Kidney (tissue), 13 donors: ENCODE measurements at regions not wholly inside any gene's neighbourhood (a gene's known extent, or its start where the extent isn't known, plus 50 kb on each side); places are given as distances from the start of the nearest gene placed in this dataset.
"Not testable (repeated sequence)": the region's sequence is repeated elsewhere in the genome, so short reads cannot be mapped to it uniquely, and the experiment has no call there.

ENCODE experiments used
- DNase-seq, 5 donors: peaks; one replicate each; pipeline ENCODE4 v3.0.0-alpha.2; 2013 to 2020
- FAIRE-seq: peaks from 2 replicates; lab custom pipeline; 2012; peaks lifted over from hg19 to GRCh38; lab: Jason Lieb, UNC
- H3K27ac ChIP-seq, 2 donors: one replicate each; pipeline ENCODE4 v1.7.0; 2013; ENCODE audit warnings: low read depth in 2 of 2, low read length in 2 of 2, inconsistent platforms in 1 of 2
- H3K27me3 ChIP-seq: one replicate; pipeline ENCODE4 v1.7.1; 2013; ENCODE audit warnings: low read length, inconsistent platforms; ENCODE audit not compliant: control insufficient read depth, insufficient read depth
- H3K36me3 ChIP-seq, 3 donors: one replicate each; pipeline versions ENCODE4 v1.7.0 to v1.7.1; 2013; ENCODE audit warnings: low read length in 3 of 3, control low read depth in 1 of 3, inconsistent platforms in 1 of 3; ENCODE audit not compliant: insufficient read depth in 3 of 3, control insufficient read depth in 2 of 3
- H3K4me1 ChIP-seq, 3 donors: one replicate each; pipeline versions ENCODE4 v1.7.0 to v1.7.1; 2013; ENCODE audit warnings: low read length in 3 of 3, inconsistent platforms in 1 of 3, low read depth in 1 of 3; ENCODE audit not compliant: control insufficient read depth in 2 of 3, insufficient read depth in 2 of 3
- H3K4me3 ChIP-seq, 3 donors: one replicate each; pipeline versions ENCODE4 v1.7.0 to v1.8.1; 2013; ENCODE audit warnings: low read length in 3 of 3, control low read depth in 1 of 3, inconsistent platforms in 1 of 3
- H3K9ac ChIP-seq, 3 donors: one replicate each; pipeline versions ENCODE4 v1.7.0 to v1.7.1; 2013; ENCODE audit warnings: low read length in 3 of 3, control low read depth in 1 of 3, inconsistent platforms in 1 of 3
- H3K9me3 ChIP-seq, 3 donors: one replicate each; pipeline versions ENCODE4 v1.7.0 to v1.7.1; 2013; ENCODE audit warnings: low read length in 3 of 3, control low read depth in 1 of 3, inconsistent platforms in 1 of 3; ENCODE audit not compliant: control insufficient read depth in 2 of 3, insufficient read depth in 1 of 3
- CTCF ChIP-seq: IDR thresholded peaks from 3 replicates; pipeline ENCODE4 v1.5.1; 2012; ENCODE audit warnings: mild to moderate bottlenecking, moderate library complexity, borderline replicate concordance; ENCODE audit not compliant: insufficient read depth; ENCODE audit errors: extremely low read depth
- intact Hi-C: fragments of 100-400 bp; cut with DNase I; formaldehyde crosslinking; loops from one replicate; pipeline ENCODE4 v1.11.1; 2022
- donor health status: control.
- donor health status: control.
- donor health status: control.
- donor health status: control.
- donor health status: control.
- donor health status: DM: yes; HTN: yes; CAD: no.
- donor health status: Normal renal cell carcinoma (clear cell type).

DNA sequence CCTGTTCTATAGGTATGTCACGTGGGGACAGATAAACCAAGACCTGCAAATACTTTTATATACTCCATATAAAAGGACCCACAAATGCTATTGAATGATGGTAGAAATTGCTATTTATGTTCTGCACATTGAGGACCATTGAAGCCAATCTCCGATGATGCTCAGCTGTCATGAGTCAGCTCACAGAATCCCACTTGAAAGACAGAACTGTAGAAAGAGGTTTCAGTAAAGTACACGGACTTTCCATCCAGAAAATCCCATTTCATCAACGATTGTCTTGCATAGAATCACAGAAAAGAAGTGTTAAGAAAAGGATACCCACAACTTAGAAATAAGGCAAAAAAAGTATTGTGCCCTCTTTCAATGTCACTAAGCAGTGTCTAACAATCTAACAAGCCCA lies 169.0 kb upstream of the COPS8 start:
- H3K27ac ChIP-seq = no peak overlapping the region
- H3K9ac ChIP-seq = no peak overlapping the region
- no peaks in the 10 kb centered on the region for H3K27me3 ChIP-seq
- intact Hi-C loops = no loop called here
- peaks cover 0 to 3% (median 0%) of the 10 kb centered on the region in 3 donors for H3K4me1 ChIP-seq
- H3K9me3 ChIP-seq = no peaks in the 10 kb centered on the region
- DNase-seq = no peak
- TF ChIP-seq CTCF = no peak
- no peaks in the 10 kb centered on the region for H3K36me3 ChIP-seq
- no peak overlapping the region for H3K4me3 ChIP-seq
- FAIRE-seq = no peak

DNA sequence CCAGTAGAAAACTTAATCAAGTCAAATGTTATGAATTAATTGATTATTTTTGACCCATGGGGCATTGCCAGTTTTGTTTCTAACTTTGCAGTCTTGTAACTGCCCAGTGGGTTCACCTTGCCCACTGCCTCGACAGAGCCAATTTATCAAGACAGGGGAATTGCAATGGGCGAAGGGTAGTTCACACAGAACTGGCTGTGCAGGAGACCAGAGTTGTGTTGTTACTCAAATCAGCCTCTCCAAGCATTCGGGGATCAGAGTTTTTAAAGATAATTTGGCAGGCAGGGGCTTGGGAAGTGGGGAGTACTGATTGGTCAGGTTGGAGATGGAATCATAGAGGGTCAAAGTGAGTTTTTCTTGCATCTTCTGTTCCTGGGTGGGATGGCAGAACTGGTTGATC lies 168.5 kb upstream of the COPS8 start:
- TF ChIP-seq CTCF = no peak
- H3K9ac ChIP-seq = no peak overlapping the region
- no peaks in the 10 kb centered on the region for H3K36me3 ChIP-seq
- no peaks in the 10 kb centered on the region for H3K9me3 ChIP-seq
- no peak overlapping the region for H3K4me3 ChIP-seq
- DNase-seq = no peak
- no peak for FAIRE-seq
- H3K4me1 ChIP-seq = peaks cover 0 to 3% (median 0%) of the 10 kb centered on the region in 3 donors
- H3K27ac ChIP-seq = no peak overlapping the region
- intact Hi-C loops = no loop called here
- H3K27me3 ChIP-seq = no peaks in the 10 kb centered on the region

GRCh38 chr2:236918545-236918944 lies 167.1 kb upstream of the COPS8 start:
- no peak for FAIRE-seq
- Histone ChIP-seq H3K27me3 (no peaks in the 10 kb centered on the region), H3K9me3 (no peaks in the 10 kb centered on the region), H3K9ac (no peak overlapping the region), H3K36me3 (no peaks in the 10 kb centered on the region), H3K4me1 (no peaks in the 10 kb centered on the region), H3K27ac (no peak overlapping the region), H3K4me3 (no peak overlapping the region)
- no peak for DNase-seq
- intact Hi-C loops = no loop called here
- TF ChIP-seq CTCF = no peak

DNA sequence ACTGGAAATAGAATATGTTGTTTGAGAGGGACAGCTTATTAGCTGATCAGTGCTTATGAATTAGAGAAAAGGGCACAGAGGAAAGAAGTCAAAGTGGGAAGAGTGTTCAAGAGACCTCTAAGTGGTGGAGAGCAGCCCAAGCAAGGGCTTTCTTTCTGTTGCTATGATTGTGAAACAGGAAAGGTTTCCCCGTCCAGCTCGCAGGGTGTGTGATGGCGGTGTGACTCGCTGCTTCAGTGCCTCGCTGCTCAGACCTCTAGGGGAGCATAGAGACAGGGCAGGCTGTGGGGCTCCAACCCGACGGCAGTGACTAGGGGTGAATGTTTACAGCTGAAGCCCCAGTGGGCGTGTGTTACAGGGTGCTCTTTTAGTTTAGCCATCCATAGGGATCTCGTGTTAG lies 166.5 kb upstream of the COPS8 start:
- H3K27ac ChIP-seq = no peak overlapping the region
- no peaks in the 10 kb centered on the region for H3K27me3 ChIP-seq
- H3K9ac ChIP-seq = no peak overlapping the region
- FAIRE-seq (no peak), DNase-seq (no peak)
- H3K4me1 ChIP-seq = no peaks in the 10 kb centered on the region
- intact Hi-C loops = no loop called here
- no peaks in the 10 kb centered on the region for H3K9me3 ChIP-seq
- no peak overlapping the region for H3K4me3 ChIP-seq
- TF ChIP-seq CTCF = no peak
- no peaks in the 10 kb centered on the region for H3K36me3 ChIP-seq

DNA sequence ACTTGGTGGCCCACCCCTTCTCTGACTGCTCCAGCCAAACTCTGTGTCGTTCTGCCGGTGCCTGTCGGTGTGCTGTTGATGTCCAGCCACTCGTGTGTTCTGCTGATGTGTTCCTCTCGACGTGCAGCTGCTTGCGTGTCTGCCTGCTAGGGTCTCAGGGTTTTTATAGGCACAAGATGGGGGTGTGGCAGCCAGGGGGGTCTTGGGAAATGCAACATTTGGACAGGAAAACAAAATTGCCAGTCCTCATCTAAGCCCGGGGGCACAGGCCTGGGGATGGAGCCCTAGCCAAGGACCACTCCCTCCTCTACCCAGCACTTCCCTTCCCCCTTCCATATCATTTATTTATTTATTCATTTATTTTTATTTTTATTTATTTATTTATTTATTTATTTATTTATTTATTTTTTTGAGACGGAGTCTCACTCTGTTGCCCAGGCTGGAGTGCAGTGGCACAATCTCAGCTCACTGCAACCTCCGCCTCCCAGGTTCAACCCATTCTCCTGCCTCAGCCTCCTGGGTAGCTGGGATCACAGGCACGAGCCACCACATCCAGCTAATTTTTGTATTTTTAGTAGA lies 165.8 kb upstream of the COPS8 start:
- H3K27ac ChIP-seq, H3K9me3 ChIP-seq, intact Hi-C loops, H3K9ac ChIP-seq, FAIRE-seq, H3K27me3 ChIP-seq, H3K36me3 ChIP-seq, DNase-seq, H3K4me3 ChIP-seq, H3K4me1 ChIP-seq: not testable (repeated sequence)
